Inflammatory macrophage treated with lipopolysaccharide for 1 hour (primary cell): ENCODE measurements at regions not wholly inside any gene's neighbourhood (a gene's known extent, or its start where the extent isn't known, plus 50 kb on each side); places are given as distances from the start of the nearest gene placed in this dataset.

Experiments
- DNase-seq, 2 donors: peaks; one replicate each; pipeline ENCODE4 v3.0.0-alpha.2; 2020 to 2022

DNA sequence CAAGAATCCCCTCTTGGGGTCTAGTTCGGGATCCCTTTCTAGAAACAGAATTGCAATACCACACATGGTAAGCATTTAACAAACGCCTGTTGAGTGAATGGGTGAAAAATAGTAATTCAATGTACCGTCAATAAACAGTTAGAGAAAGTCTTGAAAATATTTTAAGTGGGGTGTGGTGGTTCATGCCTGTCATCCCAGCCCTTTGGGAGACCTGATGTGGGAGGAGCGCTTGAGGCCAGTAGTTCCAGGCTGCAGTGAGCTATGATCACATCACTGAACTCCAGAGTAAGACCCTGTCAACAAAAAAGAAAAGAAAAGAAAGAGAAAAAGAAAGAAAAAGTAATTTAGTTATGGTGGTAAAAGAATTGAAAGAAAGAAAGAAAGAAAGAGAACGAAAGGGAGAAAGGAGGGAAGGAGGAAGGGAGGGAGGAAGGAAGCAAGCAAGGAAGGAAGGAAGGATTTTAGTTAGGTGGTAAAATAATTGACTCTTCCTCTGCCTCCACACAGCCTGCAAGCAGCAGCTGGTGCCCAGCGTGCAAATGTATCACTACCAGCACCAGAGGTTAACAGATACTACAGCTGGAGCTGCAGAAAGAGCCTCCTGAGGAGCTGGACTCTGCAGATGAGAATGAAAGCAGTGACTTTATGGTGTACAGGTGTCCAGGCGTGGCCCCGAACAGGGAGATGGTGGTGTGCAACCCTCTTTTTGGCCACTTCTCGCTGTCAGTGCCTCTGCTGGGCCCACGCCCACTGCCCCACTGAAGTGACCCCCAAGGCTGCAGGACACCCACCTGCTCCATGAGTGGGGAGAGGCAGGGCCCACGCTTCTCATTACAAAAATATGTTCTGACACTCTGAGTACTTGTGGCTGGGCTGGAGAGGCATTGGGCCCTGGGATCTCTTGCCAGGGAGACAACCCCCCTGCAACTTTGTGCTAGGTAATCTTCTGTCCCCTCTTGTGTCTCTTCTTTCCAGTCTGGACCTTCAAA is 135.4 kb downstream of the BAMBI start:
- no peak for DNase-seq

DNA sequence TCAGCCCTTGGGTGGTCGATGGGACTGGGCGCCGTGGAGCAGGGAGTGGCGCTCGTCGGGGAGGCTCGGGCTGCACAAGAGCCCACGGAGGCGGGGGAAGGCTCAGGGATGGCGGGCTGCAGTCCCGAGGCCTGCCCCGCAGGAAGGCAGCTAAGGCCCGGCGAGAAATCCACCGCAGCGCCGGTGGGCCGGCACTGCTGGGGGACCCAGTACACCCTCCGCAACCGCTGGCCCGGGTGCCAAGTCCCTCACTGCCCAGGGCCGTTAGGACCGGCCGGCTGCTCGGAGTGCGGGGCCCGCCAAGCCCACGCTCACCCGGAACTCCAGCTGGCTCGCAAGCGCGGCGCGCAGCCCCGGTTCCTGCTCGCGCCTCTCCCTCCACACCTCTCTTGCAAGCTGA is 138.4 kb downstream of the BAMBI start:
- DNase-seq = no peak

DNA sequence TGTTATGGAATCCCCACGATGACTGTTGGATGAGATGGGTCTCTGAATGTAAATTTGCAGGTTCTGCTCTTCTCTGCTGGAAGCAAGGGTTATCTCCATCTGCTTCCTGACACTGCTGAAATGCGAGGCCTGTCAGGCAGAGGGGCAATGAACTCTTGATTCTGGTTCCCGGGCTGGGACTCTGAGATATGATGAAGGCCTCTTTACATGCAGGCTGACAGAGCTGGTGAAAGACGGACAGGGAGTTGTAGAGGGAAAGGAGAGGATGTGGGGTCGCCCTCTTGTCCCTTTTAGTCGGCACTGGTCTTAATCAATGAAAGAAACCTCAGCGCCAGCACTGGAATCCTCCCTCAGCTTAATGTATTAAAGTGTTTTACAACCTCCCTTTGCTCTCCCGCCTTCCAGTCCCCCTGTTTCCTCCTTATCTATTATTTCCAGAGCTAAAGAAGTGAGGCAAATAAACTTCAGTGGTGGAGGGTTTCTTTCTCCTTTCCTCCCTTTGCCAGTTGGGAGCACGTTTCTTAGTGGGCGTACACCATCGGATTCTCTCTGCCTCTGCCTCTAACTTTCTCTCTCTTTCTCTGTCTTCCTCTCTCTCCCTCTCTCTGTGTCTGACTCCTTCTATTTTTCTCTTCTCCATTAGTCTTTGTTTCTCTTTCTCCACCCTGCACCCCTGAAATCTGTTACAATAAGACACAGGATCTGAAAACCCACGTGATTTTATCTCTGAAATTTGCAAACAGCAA is 145.6 kb downstream of the BAMBI start:
- DNase-seq = no peak

DNA sequence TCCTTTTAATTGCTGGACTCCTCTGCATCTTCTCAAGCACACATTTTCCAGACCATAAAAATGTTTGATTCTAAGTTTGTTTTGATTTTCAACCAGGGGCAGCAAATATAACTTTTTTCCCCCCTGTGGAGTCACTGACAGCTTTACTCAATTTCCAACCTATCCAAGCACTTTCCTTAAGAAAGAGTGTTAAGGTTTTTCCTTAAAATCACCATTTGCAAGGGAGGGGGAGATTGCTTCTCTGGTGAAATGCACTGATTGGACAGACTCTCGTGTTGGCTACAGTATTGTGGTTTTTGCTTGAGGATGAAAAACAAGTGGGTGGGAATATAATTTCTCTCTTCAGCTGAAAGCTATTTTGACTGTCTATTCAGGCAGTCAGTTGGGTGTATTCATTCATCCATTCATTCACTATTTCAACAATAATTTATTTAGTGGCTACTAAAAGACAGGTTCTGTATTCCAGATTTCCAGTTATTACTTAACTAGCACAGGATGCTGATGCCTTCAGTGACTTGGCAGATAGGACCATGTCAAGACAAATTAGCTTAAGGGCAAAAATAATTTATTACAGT is 146.3 kb downstream of the BAMBI start:
- no peak for DNase-seq

DNA sequence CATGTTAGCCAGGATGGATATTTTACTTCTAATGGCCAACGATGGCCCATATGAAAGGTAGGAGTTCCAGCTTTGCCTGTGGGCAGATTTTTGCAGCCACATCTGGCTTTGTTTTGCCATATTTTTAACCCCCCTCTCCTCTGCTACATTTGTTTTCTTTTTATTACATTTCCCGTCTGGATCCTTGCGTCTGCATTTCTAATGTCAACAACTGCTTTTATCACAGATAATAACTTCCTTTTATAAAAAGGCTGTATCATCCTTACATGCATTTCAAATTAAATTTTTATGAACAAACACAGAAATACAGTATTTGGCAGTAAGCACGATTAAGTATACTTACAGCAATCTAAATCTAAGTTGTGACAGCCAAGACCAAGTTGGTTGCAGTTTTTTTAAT is 156.0 kb downstream of the BAMBI start:
- DNase-seq = no peak

DNA sequence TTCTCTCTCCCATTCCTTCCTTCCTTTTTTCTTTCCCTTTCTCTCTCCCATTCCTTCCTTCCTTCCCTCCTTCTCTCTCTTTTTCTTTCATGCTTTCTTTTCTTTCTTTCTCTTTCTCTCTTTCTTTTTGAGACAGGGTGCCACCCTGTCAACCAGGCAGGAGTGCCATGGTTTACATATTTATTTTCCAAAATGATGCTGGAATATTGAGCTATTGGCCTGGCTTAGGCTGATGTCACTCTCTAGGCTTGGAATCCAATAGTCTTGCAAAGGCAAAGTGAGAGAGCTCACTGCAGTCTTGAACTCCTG is 159.1 kb downstream of the BAMBI start:
- no peak for DNase-seq

DNA sequence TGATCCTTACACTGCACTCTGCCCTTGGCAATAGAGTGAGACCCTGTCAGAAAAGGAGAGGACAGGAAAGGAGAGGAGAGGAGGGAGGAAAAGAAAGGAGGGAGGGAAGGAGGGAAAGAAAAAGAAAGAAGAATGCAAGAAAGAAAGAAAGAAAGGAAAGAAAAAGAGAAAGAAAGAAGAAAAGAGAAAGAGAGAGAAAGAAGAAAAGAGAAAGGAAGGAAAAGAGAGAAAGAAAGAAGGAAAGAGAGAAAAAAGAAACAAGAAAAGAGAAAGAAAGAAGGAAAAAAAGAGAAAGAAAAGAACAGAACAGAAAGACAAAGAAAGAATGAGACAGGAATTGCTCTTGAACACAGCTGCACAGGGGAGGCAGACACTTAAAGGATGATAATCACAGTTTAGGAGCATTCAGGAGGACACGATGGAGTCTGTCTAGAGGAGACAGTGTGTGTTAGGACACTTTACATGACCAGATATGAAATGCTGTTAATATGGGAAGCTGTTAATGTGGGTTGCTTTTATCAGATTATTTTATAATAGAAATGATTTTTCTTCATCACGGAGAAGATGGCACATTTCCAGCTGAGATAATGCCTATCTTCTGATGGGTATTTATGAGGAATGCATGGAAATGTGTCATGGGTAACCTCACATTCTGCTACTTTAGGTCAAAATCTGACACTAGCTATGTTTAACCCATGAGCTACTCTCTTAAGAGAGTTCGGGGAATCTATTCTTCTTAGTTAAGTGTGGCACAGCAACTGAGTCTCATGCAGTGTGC is 160.5 kb downstream of the BAMBI start:
- no peak for DNase-seq

DNA sequence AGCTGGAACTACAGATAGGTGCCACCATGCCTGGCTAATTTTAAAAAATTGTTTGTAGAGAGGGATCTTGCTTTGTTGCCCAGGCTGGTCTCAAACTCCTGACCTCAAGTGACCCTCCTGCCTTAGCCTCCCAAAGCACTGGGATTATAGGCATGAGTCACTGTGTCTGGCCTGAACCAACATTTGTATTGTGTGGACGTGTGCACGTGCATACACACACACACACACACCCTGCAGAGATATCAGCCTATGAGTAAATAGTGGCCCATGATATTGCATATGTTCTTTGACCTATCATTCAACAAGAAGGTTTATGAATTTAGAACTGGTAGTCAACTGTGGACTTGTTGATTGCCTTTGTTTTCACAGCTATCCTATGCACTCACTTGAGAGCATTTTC is 161.6 kb downstream of the BAMBI start:
- DNase-seq = no peak

DNA sequence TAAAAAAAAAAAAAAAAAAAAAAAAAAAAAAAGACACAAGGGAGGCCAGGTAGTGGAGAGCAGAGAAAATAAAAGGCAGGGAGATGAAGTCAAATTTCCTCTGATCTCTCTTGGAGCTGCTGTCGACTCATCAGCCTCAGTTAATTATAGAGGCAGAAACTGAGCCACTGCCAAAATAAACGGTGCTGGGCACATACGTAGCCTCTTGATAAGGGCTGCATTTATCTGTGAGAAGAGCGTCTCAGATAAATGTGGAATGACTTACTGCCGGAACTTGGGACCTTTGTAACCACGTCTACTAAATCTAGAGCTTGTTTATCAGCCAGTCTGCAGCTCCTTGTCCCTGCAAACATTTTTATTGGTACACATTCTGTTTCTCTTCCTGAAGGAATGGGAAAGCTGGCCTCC is 162.3 kb downstream of the BAMBI start:
- no peak for DNase-seq

DNA sequence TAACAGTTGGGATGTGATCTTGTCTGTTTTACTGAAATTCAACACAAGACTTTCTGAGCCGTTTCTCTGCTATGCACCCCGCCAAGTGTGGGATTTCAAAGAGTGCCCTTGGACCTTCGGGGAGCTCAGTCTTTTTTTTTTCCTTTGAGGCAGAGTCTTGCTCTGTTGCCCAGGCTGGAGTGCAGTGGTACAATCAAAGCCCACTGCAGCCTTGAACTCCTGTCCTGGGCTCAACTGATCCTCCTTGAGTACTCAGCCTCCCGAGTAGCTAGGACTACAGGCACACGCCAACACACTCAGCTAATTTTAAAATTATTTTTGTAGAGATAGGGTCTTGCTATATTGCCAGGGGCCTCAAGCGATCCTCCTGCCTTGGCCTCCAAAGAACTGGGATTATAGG is 162.9 kb downstream of the BAMBI start:
- DNase-seq = no peak

DNA sequence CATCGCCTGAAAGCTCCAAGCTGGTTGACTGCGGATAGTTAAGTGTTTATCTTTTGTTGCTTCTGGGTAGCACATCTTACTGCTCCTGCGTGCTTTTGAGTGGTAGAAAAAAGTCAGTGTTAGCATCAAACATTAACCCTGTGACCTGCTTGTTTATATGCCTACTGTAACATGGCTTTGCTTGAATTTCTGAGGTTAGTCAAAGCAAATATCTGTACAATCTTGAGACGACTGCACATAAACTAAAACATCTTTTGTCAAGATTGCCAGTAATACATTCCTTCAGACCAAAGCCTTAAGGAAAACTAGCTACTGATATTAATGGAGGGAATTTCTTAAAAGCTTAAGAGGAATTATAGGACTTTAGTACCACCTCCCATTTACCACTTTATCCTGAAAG is 163.7 kb downstream of the BAMBI start:
- no peak for DNase-seq

DNA sequence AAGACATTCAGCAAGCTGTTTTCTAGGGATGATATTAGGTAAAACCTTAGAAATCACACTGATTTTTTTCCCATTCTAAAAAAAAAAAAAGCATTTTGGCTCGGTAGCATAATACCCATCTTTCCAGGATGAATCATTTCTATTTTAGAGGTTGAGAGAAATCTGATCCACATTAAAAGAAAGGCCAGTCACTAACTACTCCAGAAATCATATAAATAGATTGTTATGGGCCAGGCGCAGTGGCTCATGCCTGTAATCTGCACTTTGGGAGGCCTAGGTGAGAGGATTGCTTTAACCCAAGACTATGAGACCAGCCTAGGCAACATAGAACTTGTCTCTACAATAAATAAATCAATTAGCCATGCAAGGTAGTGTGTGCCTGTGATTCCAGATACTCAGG is 164.3 kb downstream of the BAMBI start:
- DNase-seq = no peak

DNA sequence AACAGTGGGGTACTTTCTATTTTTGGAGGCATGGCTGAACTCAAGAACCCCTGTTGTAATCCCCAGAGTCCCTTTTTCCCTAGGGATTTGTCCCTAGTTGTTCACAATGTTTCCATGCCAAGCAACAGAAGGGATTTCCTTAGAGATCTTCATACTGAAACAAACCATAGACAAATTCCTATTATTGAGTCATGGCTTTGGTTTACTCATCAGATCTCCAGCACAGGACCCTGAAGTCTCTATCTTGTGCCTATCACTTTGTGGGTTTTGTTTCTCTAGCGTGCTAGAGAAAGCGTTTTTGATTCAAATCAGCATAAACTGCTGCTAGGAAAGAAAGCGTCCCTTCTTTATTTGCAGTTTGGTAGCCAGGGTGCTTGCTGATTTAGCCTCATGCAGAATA is 165.0 kb downstream of the BAMBI start:
- no peak for DNase-seq

DNA sequence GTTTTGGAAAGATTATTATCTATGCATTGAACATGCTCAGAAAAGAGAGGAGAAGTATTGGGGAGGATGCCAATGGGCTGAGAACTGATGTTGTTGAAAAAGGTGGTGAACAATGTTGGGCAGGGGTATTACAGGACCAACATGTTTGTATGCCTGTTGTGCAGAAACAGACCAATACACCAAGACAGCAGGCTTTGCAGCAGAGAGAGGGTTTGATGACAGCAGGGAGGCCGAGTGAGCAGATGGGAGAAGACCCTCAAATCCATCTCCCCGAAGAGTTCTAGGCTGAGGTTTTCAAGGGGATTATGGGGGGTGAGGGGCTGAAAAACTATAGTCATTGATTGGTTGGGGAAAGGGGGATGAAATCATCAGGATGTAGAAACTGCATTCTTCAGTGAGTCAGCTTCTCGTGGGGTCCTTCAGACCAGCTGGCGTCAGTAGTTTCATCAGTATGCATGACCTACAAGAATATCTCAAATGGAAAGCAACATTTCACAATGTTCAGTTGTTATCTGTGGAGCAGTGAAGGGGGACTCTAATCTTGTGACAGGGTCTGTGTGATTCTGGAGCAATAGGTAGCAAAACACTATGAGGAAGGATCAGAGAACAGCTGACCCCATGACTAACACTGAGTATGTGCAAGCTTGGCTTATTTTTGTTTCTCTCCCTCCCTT is 167.8 kb downstream of the BAMBI start:
- DNase-seq = no peak

DNA sequence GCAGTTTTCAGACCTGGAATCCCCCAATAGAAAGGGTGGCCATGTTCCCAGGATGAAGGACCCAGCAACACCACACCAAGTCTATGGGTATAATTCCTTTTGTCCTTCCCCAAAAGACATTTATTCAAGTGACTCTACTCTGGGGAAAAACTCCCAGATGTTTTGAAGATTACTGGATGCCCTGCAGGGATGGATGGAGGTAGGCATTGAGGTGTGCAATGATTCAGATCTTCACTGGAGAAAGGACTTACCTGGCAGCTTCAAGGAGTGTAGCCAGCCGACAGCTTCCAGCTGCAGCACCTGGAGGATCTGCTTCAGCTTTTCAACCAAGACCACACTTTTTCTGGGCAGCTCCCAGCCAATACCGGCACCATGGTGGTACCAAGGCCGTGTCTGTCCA is 172.0 kb downstream of the BAMBI start:
- no peak for DNase-seq

DNA sequence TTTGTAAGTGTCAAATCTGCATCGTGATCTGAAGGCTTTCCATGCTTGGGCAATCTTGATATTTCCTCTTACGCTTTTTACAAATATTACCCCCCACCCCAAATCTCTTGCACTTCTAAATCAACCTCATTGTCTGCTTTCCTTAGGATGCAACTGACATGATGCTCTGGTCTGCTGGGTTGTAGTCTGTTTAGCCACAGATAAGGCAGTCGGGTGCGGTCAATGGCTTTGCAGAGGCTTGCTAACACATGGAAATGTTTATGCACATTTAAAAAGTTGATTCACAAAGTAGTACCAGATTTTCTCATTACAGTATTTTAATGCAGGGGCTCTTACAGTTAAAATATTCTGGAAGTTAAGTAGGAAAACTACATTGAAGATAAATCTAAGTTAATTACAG is 172.5 kb downstream of the BAMBI start:
- no peak for DNase-seq

DNA sequence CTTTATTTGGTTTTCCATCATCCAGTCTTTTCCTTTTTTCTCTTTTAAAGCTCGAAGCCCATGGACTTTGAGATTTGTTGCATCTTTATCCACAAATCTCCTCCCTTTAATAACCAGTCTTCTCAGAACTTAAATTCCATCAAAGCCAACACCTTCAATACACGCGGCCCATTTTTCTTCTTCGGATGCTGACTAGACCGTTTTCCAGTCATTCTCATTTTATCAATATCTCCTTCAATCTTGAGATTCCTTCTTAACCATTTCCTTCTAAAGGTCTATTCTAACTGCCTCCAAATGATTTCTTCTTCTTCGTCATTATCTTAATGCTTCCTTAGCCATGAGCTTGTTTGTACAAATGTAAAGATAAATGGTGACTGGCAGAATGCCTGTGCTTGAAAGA is 173.5 kb downstream of the BAMBI start:
- DNase-seq = no peak

DNA sequence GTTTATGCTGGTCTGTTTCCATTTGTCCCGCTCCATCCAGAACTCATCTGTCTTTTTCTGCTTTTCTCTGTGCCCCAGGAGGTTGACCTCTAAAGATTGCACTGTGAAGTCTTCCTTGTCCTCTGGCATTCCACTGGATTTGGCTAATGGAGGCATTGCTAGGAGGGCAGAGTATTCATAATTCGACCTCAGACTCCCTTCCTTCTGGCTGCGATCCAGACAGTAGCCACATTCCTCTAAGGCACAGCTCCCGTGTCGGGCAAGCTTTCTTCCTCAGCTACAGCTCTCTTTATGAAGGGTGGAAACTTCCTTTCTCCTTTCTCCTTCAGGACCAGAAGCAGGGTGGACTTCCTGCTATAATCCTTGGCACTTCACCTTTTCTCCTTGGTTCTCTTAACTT is 175.9 kb downstream of the BAMBI start:
- DNase-seq = no peak

DNA sequence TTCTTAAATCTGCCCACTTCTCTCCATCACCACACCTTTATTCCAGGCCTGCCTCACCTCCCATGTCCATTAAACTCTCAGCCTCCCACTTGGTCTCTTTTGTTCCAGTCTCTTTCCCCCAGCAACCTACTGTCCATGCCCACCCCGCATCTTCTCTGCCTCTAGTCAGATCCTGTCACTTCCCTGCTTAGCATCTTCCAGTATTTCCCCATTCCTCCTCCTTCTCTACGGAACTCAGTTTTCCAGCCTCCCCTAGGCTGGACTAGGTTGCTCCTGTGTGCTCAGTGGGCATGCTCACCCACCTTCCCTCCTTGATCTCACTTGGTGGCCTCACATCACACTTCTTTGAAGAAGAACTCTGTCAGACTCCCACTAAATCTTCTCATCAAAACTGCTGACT is 179.8 kb downstream of the BAMBI start:
- DNase-seq = no peak

DNA sequence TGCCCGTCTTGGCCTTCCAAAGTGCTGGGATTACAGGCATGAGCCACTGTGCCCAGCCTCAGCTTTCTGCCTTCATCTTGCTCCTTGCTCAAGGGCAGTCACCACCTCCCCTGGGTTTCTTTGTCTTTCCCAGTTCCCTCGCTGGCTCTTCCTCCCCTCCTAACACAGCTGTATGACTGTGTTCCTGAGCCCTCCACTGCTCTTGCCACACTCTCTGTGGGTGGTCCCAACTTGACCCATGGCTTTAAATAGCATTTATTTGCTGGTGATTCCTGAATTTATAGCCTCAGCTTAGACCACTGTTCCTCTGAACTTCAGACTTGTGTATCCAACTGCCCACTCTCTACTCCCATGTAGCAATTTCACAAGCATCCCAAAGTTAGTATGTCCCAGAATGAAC is 181.3 kb downstream of the BAMBI start:
- DNase-seq = no peak

DNA sequence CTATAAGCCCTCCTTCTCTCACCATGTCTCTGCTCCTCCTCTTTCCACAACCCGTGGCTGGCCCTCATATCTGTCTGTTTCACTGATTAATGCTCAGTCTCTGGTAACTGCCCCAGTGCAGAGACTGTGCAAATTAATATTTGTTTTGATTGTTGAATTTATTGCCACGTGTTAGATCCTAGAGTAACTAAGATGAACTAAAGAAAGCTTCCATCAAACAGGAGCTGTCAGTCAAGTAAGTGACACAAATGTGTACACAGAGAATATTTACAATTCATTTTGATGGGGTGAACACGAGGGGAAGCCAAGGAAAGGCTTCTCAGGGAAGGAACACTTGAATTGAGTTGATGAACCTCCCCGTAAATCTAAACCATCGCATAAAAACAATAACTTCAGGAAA is 182.5 kb downstream of the BAMBI start:
- no peak for DNase-seq

DNA sequence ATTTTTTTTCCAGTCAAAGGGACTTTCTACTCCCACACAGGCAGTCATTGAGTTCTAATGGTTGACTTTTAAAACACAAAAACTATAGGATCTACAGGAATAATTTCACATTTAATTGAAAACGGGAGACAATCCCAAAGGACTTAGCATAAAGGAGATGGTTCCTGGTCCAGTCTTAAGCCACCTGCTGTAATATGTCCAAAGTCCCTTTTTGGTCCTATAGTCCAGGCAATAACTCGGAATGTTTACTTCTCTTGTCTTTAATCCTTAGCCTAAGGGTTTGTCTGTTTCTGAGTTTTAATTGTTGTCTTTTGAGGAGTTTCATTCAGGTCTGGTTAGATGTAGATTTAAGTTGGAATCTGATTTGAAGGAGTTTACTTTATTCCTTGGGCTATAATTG is 184.9 kb downstream of the BAMBI start:
- no peak for DNase-seq
